Superior temporal gyrus (tissue), 1 donor: ENCODE measurements at regions not wholly inside any gene's neighbourhood (a gene's known extent, or its start where the extent isn't known, plus 50 kb on each side); places are given as distances from the start of the nearest gene placed in this dataset.

Experiments used
- DNase-seq: peaks from one replicate; pipeline ENCODE4 v3.0.0-alpha.2; 2016; ENCODE audit errors: extremely low spot score

- no peak for DNase-seq
These were observed 58.2 kb upstream of the HDAC4 start for GRCh38 chr2:239459056-239459455.

GRCh38 chr2:239457586-239458445 is 57.0 kb upstream of the HDAC4 start:
- no peak for DNase-seq

- DNase-seq, result no peak
These were observed 56.1 kb upstream of the HDAC4 start for GRCh38 chr2:239456940-239457339.

GRCh38 chr2:239455436-239456203 is 54.8 kb upstream of the HDAC4 start:
- DNase-seq, result no peak

- DNase-seq, result no peak
These were observed 53.7 kb upstream of the HDAC4 start for GRCh38 chr2:239454507-239454906.
